HepG2 (cell line): ENCODE measurements at regions not wholly inside any gene's neighbourhood (a gene's known extent, or its start where the extent isn't known, plus 50 kb on each side); places are given as distances from the start of the nearest gene placed in this dataset.

Experiments used
- ATAC-seq: fragments of 200-7000 bp; cut with Tn5 transposase; 3 replicates; pipeline ENCODE4 v1.9.1; 2020; ENCODE audit warnings: mild to moderate bottlenecking, moderate library complexity
- BruUV-seq: library from RNA; stranded (reverse); fragments of 400-500 nt; replicated peaks from 2 replicates; lab custom pipeline; 2021; lab: Mats Ljungman, UMichigan
- CTCF ChIA-PET: fragments of 300-600 bp; formaldehyde crosslinking; extraction: SDS; loops from one replicate; lab custom pipeline; 2021; ENCODE audit warnings: low total read pairs, inconsistent platforms, low intra/inter-chr PET ratio; lab: Yijun Ruan, JAX
- POLR2A ChIA-PET: fragments of 350-600 bp; sonication (Branson Sonifier 250); formaldehyde crosslinking; loops from one replicate; lab custom pipeline; 2020; ENCODE audit warnings: antibody characterized with exemption, inconsistent platforms; lab: Yijun Ruan, JAX
- DNase-seq: peaks from one replicate; pipeline ENCODE4 v3.0.0-alpha.2; 2015; ENCODE audit warnings: low spot score
- FAIRE-seq: peaks from 3 replicates; lab custom pipeline; 2011; peaks lifted over from hg19 to GRCh38; lab: Jason Lieb, UNC
- H2AFZ ChIP-seq: one replicate; pipeline ENCODE4 v1.6.1; 2011; ENCODE audit warnings: low read length, inconsistent platforms
- H3K27ac ChIP-seq: fragments of 300-600 bp; 3 replicates; pipeline ENCODE4 v1.8.0; 2011; ENCODE audit warnings: mixed run types, mild to moderate bottlenecking, mixed read lengths, low read length, inconsistent platforms; ENCODE audit not compliant: insufficient read depth; ENCODE audit errors: extremely low read length
- H3K27me3 ChIP-seq, 2 experiments: fragments of 200-600 bp in 1 of 2; 2 replicates in 1 of 2; 3 replicates in 1 of 2; pipeline versions ENCODE4 v1.6.0 to v1.8.0; 2011; ENCODE audit warnings: low read length in 2 of 2, mild to moderate bottlenecking in 2 of 2, moderate library complexity in 2 of 2, inconsistent platforms in 1 of 2; ENCODE audit not compliant: insufficient read depth in 2 of 2, control insufficient read depth in 1 of 2
- H3K36me3 ChIP-seq, 2 experiments: fragments of 200-600 bp in 1 of 2; replicated peaks in 1 of 2; 2 replicates in 1 of 2; 3 replicates in 1 of 2; pipeline versions ENCODE4 v1.5.1 to v1.8.0; 2011; ENCODE audit warnings: low read length in 2 of 2, inconsistent platforms in 1 of 2; ENCODE audit not compliant: insufficient read depth in 2 of 2, control insufficient read depth in 1 of 2
- H3K4me1 ChIP-seq: 2 replicates; pipeline ENCODE4 v1.5.1; 2012; ENCODE audit warnings: low read length, inconsistent platforms; ENCODE audit not compliant: insufficient read depth
- H3K4me2 ChIP-seq: 2 replicates; pipeline ENCODE4 v1.6.0; 2011; ENCODE audit warnings: low read depth, low read length, inconsistent platforms
- H3K4me3 ChIP-seq, 3 experiments: fragments of 200-600 bp in 1 of 3; sonication (generic), shearing (Covaris generic) in 1 of 3; replicated peaks in 1 of 3; 2 replicates each; pipeline ENCODE4 v1.5.1; 2011 to 2016; ENCODE audit warnings: low read length in 3 of 3, inconsistent platforms in 2 of 3, low read depth in 2 of 3, mild to moderate bottlenecking in 2 of 3, control low read depth in 1 of 3, mixed read lengths in 1 of 3; ENCODE audit not compliant: insufficient read depth in 1 of 3
- H3K79me2 ChIP-seq: one replicate; pipeline ENCODE4 v1.6.1; 2011; ENCODE audit warnings: low read length, inconsistent platforms; ENCODE audit not compliant: insufficient read depth
- H3K9ac ChIP-seq: 2 replicates; pipeline ENCODE4 v1.6.0; 2011; ENCODE audit warnings: mild to moderate bottlenecking, low read depth, low read length, inconsistent platforms; ENCODE audit not compliant: insufficient read depth
- H3K9me3 ChIP-seq: 2 replicates; pipeline ENCODE4 v1.5.1; 2012; ENCODE audit warnings: mild to moderate bottlenecking, low read length
- H4K20me1 ChIP-seq: 2 replicates; pipeline ENCODE4 v1.6.0; 2011; ENCODE audit warnings: inconsistent platforms, mild to moderate bottlenecking, low read length, moderate library complexity; ENCODE audit not compliant: insufficient read depth
- ATAD3A ChIP-seq: sonication (generic); formaldehyde crosslinking; IDR thresholded peaks from 2 replicates; pipeline ENCODE4 v1.4.0; 2020; ENCODE audit warnings: missing genetic modification reagents
- CHD4 ChIP-seq: fragments of 200-600 bp; sonication (generic); IDR thresholded peaks from 2 replicates; pipeline ENCODE4 v1.7.0; 2017; ENCODE audit warnings: mild to moderate bottlenecking, low read length, borderline replicate concordance
- ELF4 ChIP-seq: sonication (generic); formaldehyde crosslinking; IDR thresholded peaks from 2 replicates; pipeline ENCODE4 v1.5.0; 2020; ENCODE audit warnings: missing genetic modification reagents, mild to moderate bottlenecking, moderate library complexity, borderline replicate concordance
- HDAC2 ChIP-seq: sonication (generic); formaldehyde crosslinking; IDR thresholded peaks from 2 replicates; pipeline ENCODE4 v1.4.0; 2020; ENCODE audit warnings: missing genetic modification reagents
- HIVEP1 ChIP-seq: sonication (generic); formaldehyde crosslinking; IDR thresholded peaks from 2 replicates; pipeline ENCODE4 v1.4.0; 2020; ENCODE audit warnings: mild to moderate bottlenecking, missing genetic modification reagents
- IKZF4 ChIP-seq: sonication (generic); formaldehyde crosslinking; IDR thresholded peaks from 2 replicates; pipeline ENCODE4 v1.5.1; 2020; ENCODE audit warnings: borderline replicate concordance, mild to moderate bottlenecking, low read depth, missing genetic modification reagents; ENCODE audit errors: not compliant biosample characterization
- JARID2 ChIP-seq: sonication (generic); formaldehyde crosslinking; IDR thresholded peaks from 2 replicates; pipeline ENCODE4 v1.8.1; 2023; ENCODE audit warnings: missing genetic modification reagents, inconsistent platforms; ENCODE audit not compliant: insufficient replicate concordance
- KIAA2018 ChIP-seq: sonication (generic); formaldehyde crosslinking; IDR thresholded peaks from 2 replicates; pipeline ENCODE4 v1.5.0; 2020; ENCODE audit warnings: mild to moderate bottlenecking, missing genetic modification reagents, borderline replicate concordance
- MEIS2 ChIP-seq: sonication (generic); formaldehyde crosslinking; IDR thresholded peaks from 2 replicates; pipeline ENCODE4 v1.9.0; 2021; ENCODE audit warnings: mild to moderate bottlenecking, missing genetic modification reagents
- NBN ChIP-seq: fragments of 450-650 bp; conservative IDR thresholded peaks from 2 replicates; pipeline ENCODE4 v1.6.1; 2017
- SMAD3 ChIP-seq: sonication (generic); formaldehyde crosslinking; IDR thresholded peaks from 2 replicates; pipeline ENCODE4 v1.4.0; 2020; ENCODE audit warnings: missing genetic modification reagents
- SMARCE1 ChIP-seq: fragments of 450-650 bp; IDR thresholded peaks from 2 replicates; pipeline ENCODE4 v1.6.1; 2017; ENCODE audit warnings: borderline replicate concordance
- ZBTB21 ChIP-seq: sonication (generic); formaldehyde crosslinking; IDR thresholded peaks from 2 replicates; pipeline ENCODE4 v1.4.0; 2020; ENCODE audit warnings: missing genetic modification reagents
- ZFYVE20 ChIP-seq: sonication (generic); formaldehyde crosslinking; IDR thresholded peaks from 2 replicates; pipeline ENCODE4 v1.8.0; 2023; ENCODE audit warnings: low read depth, mild to moderate bottlenecking, moderate library complexity, missing genetic modification reagents, borderline replicate concordance
- ZNF564 ChIP-seq: sonication (generic); formaldehyde crosslinking; IDR thresholded peaks from 2 replicates; pipeline ENCODE4 v1.8.1; 2023; ENCODE audit warnings: mild to moderate bottlenecking, missing genetic modification reagents
- in situ Hi-C: cut with HindIII; loops from 2 replicates; pipeline ENCODE4 v1.10.0; 2017; ENCODE audit warnings: low pct_unique_long_range_greater_than_20kb; ENCODE audit not compliant: extremely low pct_ligation_motif_present
- intact Hi-C: fragments of 100-400 bp; cut with micrococcal nuclease; formaldehyde crosslinking; loops from one replicate; pipeline ENCODE4 v1.10.0; 2022; ENCODE audit not compliant: unreplicated experiment
- TF ChIP-seq, protein P1 (sequence below): fragments of 450-650 bp; IDR thresholded peaks from 2 replicates; pipeline ENCODE4 v1.6.1; 2016
- TF ChIP-seq, protein P2 (sequence below): sonication (generic); formaldehyde crosslinking; IDR thresholded peaks from 2 replicates; pipeline ENCODE4 v1.5.0; 2020; ENCODE audit warnings: missing genetic modification reagents

- Histone ChIP-seq H3K36me3 (no peaks in the 10 kb centered on the region), H3K27ac (no peak overlapping the region), H4K20me1 (no peaks in the 10 kb centered on the region), H3K9me3 (no peaks in the 10 kb centered on the region), H2AFZ (no peak overlapping the region), H3K4me2 (no peak overlapping the region), H3K79me2 (no peaks in the 10 kb centered on the region), H3K4me3 (no peak overlapping the region), H3K9ac (no peak overlapping the region), H3K27me3 (peaks cover 3 to 17% of the 10 kb centered on the region in 2 experiments; a peak in 4 of 5 replicates), H3K4me1 (no peaks in the 10 kb centered on the region)
- POLR2A ChIA-PET, result no interaction called here
- in situ Hi-C loops, result no loop called here
- FAIRE-seq (no peak), ATAC-seq (no peak), DNase-seq (no peak)
- no TSS peak for BruUV-seq
- intact Hi-C loops, result no loop called here
- CTCF ChIA-PET, result no interaction called here
- TF ChIP-seq HIVEP1 (CRISPR knock-in tag), result no peak
- no peak for TF ChIP-seq SMAD3
- TF ChIP-seq, protein P1, sequence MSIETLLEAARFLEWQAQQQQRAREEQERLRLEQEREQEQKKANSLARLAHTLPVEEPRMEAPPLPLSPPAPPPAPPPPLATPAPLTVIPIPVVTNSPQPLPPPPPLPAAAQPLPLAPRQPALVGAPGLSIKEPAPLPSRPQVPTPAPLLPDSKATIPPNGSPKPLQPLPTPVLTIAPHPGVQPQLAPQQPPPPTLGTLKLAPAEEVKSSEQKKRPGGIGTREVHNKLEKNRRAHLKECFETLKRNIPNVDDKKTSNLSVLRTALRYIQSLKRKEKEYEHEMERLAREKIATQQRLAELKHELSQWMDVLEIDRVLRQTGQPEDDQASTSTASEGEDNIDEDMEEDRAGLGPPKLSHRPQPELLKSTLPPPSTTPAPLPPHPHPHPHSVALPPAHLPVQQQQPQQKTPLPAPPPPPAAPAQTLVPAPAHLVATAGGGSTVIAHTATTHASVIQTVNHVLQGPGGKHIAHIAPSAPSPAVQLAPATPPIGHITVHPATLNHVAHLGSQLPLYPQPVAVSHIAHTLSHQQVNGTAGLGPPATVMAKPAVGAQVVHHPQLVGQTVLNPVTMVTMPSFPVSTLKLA, result no peak
- TF ChIP-seq, protein P2, sequence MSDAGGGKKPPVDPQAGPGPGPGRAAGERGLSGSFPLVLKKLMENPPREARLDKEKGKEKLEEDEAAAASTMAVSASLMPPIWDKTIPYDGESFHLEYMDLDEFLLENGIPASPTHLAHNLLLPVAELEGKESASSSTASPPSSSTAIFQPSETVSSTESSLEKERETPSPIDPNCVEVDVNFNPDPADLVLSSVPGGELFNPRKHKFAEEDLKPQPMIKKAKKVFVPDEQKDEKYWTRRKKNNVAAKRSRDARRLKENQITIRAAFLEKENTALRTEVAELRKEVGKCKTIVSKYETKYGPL (CRISPR knock-in tag), result no peak
- TF ChIP-seq ZBTB21 (CRISPR knock-in tag), result no peak
- no peak for TF ChIP-seq KIAA2018 (CRISPR knock-in tag)
- TF ChIP-seq NBN, result no peak
- TF ChIP-seq IKZF4, result no peak
- no peak for TF ChIP-seq ATAD3A (CRISPR knock-in tag)
- no peak for TF ChIP-seq HDAC2 (CRISPR knock-in tag)
- no peak for TF ChIP-seq ZFYVE20 (CRISPR knock-in tag)
- no peak for TF ChIP-seq CHD4
- no peak for TF ChIP-seq MEIS2 (CRISPR knock-in tag)
- no peak for TF ChIP-seq JARID2 (CRISPR knock-in tag)
- no peak for TF ChIP-seq ZNF564 (CRISPR knock-in tag)
- TF ChIP-seq SMARCE1, result no peak
- no peak for TF ChIP-seq ELF4
Measured at GRCh38 chr1:229729916-229730315, 103.9 kb downstream of the URB2 start.
